ENCODE measurements at regions not wholly inside any gene's neighbourhood (a gene's known extent, or its start where the extent isn't known, plus 50 kb on each side); places are given as distances from the start of the nearest gene placed in this dataset.

GRCh38 chr20:48148020-48148419, 362.7 kb upstream of the SULF2 start:
- Histone ChIP-seq H3K4me1 (no peaks in the 10 kb centered on the region), H3K36me3 (no peaks in the 10 kb centered on the region), H4K20me1 (no peaks in the 10 kb centered on the region), H3K9me3 (no peaks in the 10 kb centered on the region), H3K4me3 (no peak overlapping the region), H3K27me3 (no peaks in the 10 kb centered on the region), H3K9ac (no peak overlapping the region), H3K27ac (no peak overlapping the region), H3K4me2 (no peak overlapping the region)
- TF ChIP-seq Cebpa-rat (IDR thresholded peaks at IDR 0.05) = no peak

DNA sequence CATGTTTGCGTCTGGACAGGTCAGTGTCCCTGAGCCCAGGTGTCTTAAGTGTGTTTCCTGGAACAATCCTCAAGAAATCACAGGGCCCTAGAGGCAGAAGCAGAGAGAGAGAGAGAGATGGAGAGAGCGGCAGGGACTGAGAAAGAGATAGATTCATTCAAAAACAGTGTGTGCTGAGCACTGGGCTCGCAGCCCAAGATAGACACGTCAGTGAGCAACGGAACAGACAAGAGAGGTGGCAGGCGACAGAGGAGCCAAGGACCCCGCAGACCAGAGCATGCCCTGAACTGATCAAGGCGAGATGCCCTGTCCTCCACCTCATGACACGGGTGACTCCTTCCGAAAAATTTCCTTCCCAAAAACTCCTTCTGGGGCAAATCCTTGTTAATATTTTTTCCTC, 362.0 kb upstream of the SULF2 start:
- H3K4me3 ChIP-seq = no peak overlapping the region
- H3K27ac ChIP-seq = no peak overlapping the region
- H3K9me3 ChIP-seq = peaks cover 3% of the 10 kb centered on the region
- H4K20me1 ChIP-seq = no peaks in the 10 kb centered on the region
- no peak for TF ChIP-seq Cebpa-rat (IDR thresholded peaks at IDR 0.05)
- no peak overlapping the region for H3K9ac ChIP-seq
- no peaks in the 10 kb centered on the region for H3K27me3 ChIP-seq
- no peak overlapping the region for H3K4me2 ChIP-seq
- no peaks in the 10 kb centered on the region for H3K36me3 ChIP-seq
- no peaks in the 10 kb centered on the region for H3K4me1 ChIP-seq

DNA sequence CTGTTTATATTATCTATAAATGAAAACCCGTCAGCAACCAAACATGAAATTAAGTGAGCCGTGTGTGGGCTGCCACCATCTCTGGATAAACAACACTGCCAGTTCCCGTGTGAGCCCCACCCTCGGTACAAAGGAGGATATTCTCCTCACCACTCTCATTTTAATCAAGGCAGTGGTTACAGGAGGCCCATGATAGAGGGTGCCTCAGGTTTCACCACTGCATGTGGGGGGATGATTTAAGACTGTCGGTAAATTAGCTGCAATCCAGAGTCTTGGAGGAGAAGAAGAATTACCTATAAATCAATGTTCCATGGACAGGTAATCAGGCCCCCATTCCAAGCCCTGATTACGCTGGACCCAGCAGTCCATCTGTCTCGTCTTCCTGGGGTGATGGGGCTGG, 361.6 kb upstream of the SULF2 start:
- H3K9me3 ChIP-seq = peaks cover 7% of the 10 kb centered on the region
- H4K20me1 ChIP-seq = no peaks in the 10 kb centered on the region
- no peak for TF ChIP-seq Cebpa-rat (IDR thresholded peaks at IDR 0.05)
- no peak overlapping the region for H3K4me2 ChIP-seq
- H3K4me1 ChIP-seq = no peaks in the 10 kb centered on the region
- H3K36me3 ChIP-seq = no peaks in the 10 kb centered on the region
- H3K27me3 ChIP-seq = no peaks in the 10 kb centered on the region
- no peak overlapping the region for H3K9ac ChIP-seq
- H3K4me3 ChIP-seq = no peak overlapping the region
- no peak overlapping the region for H3K27ac ChIP-seq

GRCh38 chr20:48146308-48146707, 361.0 kb upstream of the SULF2 start:
- H3K27ac ChIP-seq = no peak overlapping the region
- no peaks in the 10 kb centered on the region for H3K27me3 ChIP-seq
- no peak for TF ChIP-seq Cebpa-rat (IDR thresholded peaks at IDR 0.05)

GRCh38 chr20:48143435-48144081, 358.3 kb upstream of the SULF2 start:
- H4K20me1 ChIP-seq = no peaks in the 10 kb centered on the region
- H3K27ac ChIP-seq = no peak overlapping the region
- TF ChIP-seq Cebpa-rat (IDR thresholded peaks at IDR 0.05) = no peak
- peaks cover 22% of the 10 kb centered on the region for H3K9me3 ChIP-seq
- no peak overlapping the region for H3K9ac ChIP-seq
- no peaks in the 10 kb centered on the region for H3K27me3 ChIP-seq
- H3K36me3 ChIP-seq = no peaks in the 10 kb centered on the region
- H3K4me1 ChIP-seq = no peaks in the 10 kb centered on the region
- H3K4me2 ChIP-seq = no peak overlapping the region
- no peak overlapping the region for H3K4me3 ChIP-seq

More at GRCh38 chr20:48146308-48146707, 361.0 kb upstream of the SULF2 start:
- Histone ChIP-seq H3K9ac (no peak overlapping the region), H3K9me3 (peaks cover 13% of the 10 kb centered on the region), H3K4me3 (no peak overlapping the region), H3K4me1 (no peaks in the 10 kb centered on the region), H4K20me1 (no peaks in the 10 kb centered on the region), H3K36me3 (no peaks in the 10 kb centered on the region), H3K4me2 (no peak overlapping the region)

GRCh38 chr20:48142516-48142773, 357.2 kb upstream of the SULF2 start:
- no peak overlapping the region for H3K4me3 ChIP-seq
- H3K27me3 ChIP-seq = no peaks in the 10 kb centered on the region
- no peaks in the 10 kb centered on the region for H3K36me3 ChIP-seq
- H3K4me2 ChIP-seq = no peak overlapping the region
- no peak for TF ChIP-seq Cebpa-rat (IDR thresholded peaks at IDR 0.05)
- no peaks in the 10 kb centered on the region for H3K4me1 ChIP-seq
- no peaks in the 10 kb centered on the region for H4K20me1 ChIP-seq
- no peak overlapping the region for H3K27ac ChIP-seq
- no peak overlapping the region for H3K9ac ChIP-seq
- H3K9me3 ChIP-seq = peaks cover 22% of the 10 kb centered on the region

DNA sequence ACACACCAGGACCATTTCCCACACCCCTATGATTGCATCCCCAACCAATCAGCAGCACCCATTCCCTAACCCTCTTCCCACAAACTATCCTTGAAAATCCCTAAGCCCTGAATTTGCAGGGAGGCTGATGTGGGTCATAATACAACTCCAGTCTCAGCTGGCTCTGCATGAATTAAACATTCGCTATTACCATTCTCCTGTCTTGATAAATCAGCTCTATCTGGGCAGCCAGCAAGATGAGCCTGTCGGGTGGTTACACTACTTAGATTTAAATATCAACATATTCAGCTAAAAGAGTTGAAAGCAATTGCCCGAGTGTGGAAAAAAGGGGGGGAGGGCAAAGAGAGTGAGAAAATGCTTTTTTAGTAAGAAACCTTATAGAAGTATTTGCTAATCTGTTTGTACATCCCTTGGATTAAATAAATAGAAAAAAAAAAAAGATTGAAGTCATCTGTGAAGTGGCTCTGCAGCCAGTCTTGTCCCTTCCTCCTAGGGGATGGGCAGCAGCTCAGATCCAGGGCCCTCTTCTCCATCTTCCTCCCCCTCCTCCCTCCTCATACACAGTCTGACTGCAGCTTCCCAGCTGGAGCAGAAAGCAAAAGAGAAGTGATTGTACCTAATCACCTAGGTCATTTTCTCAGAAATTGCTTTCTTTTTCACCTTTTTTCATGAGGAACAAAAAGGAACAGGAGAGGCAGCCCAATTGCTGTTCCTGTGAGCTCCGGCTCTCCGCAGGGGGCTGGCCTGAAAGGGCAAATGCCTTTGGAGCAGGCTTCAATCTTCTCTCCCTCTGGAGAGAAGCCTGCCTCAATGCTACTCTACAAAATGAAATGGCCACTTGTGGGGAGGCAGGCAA, 356.6 kb upstream of the SULF2 start:
- Histone ChIP-seq H3K4me1 (no peaks in the 10 kb centered on the region), H3K27ac (no peak overlapping the region), H3K27me3 (no peaks in the 10 kb centered on the region), H3K4me3 (no peak overlapping the region), H3K9ac (no peak overlapping the region), H3K4me2 (no peak overlapping the region), H3K36me3 (no peaks in the 10 kb centered on the region), H3K9me3 (peaks cover 22% of the 10 kb centered on the region), H4K20me1 (no peaks in the 10 kb centered on the region)
- no peak for TF ChIP-seq Cebpa-rat (IDR thresholded peaks at IDR 0.05)

GRCh38 chr20:48139262-48140041, 354.2 kb upstream of the SULF2 start:
- Histone ChIP-seq H3K27me3 (no peaks in the 10 kb centered on the region), H3K4me3 (no peak overlapping the region), H3K27ac (no peak overlapping the region)

DNA sequence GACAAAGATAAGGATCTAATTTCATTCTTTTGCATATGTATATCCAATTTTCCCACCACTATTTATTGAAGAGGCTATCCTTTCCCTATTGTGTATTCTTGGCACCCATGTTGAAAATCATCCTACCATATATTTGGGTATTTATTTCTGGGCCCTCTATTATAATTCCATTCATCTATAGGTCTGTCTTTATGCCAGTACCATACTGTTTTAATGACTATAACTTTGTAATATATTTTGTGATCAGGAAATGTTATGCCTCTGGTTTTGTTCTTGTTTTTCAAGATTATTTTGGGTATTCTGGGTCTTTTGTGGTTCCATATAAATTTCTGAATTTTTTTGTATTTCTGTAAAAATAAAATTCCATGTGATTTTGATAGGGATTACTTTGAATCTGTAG, 347.6 kb upstream of the SULF2 start:
- peaks cover 5% of the 10 kb centered on the region for H3K9me3 ChIP-seq
- no peak for TF ChIP-seq Cebpa-rat (IDR thresholded peaks at IDR 0.05)
- no peaks in the 10 kb centered on the region for H3K4me1 ChIP-seq

More at GRCh38 chr20:48139262-48140041, 354.2 kb upstream of the SULF2 start:
- Histone ChIP-seq H3K4me2 (no peak overlapping the region), H3K9me3 (peaks cover 22% of the 10 kb centered on the region), H3K36me3 (no peaks in the 10 kb centered on the region), H4K20me1 (no peaks in the 10 kb centered on the region), H3K9ac (no peak overlapping the region), H3K4me1 (no peaks in the 10 kb centered on the region)
- TF ChIP-seq Cebpa-rat (IDR thresholded peaks at IDR 0.05) = no peak

DNA sequence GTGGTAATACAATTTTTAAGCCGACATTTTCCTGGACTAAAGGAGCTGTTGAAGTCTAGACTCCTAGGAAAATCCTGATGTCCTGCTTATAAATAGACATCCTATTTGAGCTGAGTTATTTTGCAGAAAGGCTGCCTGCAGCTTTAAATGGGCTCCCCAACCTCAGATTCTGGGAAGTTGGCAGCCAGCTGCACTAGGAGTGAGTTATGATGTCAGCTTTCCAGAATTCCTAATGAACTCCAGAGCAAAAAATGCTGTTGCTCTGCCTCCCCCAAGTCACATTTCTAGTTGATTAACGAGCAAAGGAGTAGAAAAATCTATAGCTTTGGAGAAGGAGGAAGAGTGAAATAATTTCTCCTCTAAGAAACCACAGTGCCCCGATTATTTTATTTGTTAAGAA, 346.3 kb upstream of the SULF2 start:
- peaks cover 5% of the 10 kb centered on the region for H3K9me3 ChIP-seq
- no peak overlapping the region for H3K4me3 ChIP-seq
- H3K4me1 ChIP-seq = no peaks in the 10 kb centered on the region
- TF ChIP-seq Cebpa-rat (IDR thresholded peaks at IDR 0.05) = no peak
- no peak overlapping the region for H3K4me2 ChIP-seq
- no peaks in the 10 kb centered on the region for H3K36me3 ChIP-seq
- H3K27me3 ChIP-seq = no peaks in the 10 kb centered on the region
- H3K27ac ChIP-seq = no peak overlapping the region
- no peak overlapping the region for H3K9ac ChIP-seq
- H4K20me1 ChIP-seq = no peaks in the 10 kb centered on the region

More for the DNA sequence above, 347.6 kb upstream of the SULF2 start:
- Histone ChIP-seq H3K9ac (no peak overlapping the region), H3K27me3 (no peaks in the 10 kb centered on the region), H3K27ac (no peak overlapping the region), H4K20me1 (no peaks in the 10 kb centered on the region), H3K36me3 (no peaks in the 10 kb centered on the region), H3K4me3 (no peak overlapping the region), H3K4me2 (no peak overlapping the region)

Measured in BLaER1 (cell line).